Thyroid gland (tissue), 4 donors: ENCODE measurements at regions not wholly inside any gene's neighbourhood (a gene's known extent, or its start where the extent isn't known, plus 50 kb on each side); places are given as distances from the start of the nearest gene placed in this dataset.

ENCODE experiments used
- DNase-seq, 2 donors: peaks; one replicate each; pipeline ENCODE4 v3.0.0-alpha.2; 2019
- H3K27ac ChIP-seq, 3 donors: fragments of 200-600 bp; sonication (generic); 1 replicate in 2 of 3; 2 replicates in 1 of 3; pipeline ENCODE4 v1.5.1; 2016 to 2019; ENCODE audit warnings: mild to moderate bottlenecking in 1 of 3, moderate library complexity in 1 of 3
- H3K27me3 ChIP-seq: fragments of 200-600 bp; sonication (generic); one replicate; pipeline ENCODE4 v1.5.1; 2019
- H3K36me3 ChIP-seq, 2 donors: fragments of 200-600 bp; sonication (generic); one replicate each; pipeline ENCODE4 v1.5.1; 2016 to 2019
- H3K4me1 ChIP-seq, 2 donors: fragments of 200-600 bp; sonication (generic); one replicate each; pipeline ENCODE4 v1.5.1; 2017 to 2019
- H3K4me3 ChIP-seq, 3 donors: fragments of 200-600 bp; sonication (generic); replicated peaks in 1 of 3; 1 replicate in 2 of 3; 2 replicates in 1 of 3; pipeline ENCODE4 v1.5.1; 2016; ENCODE audit warnings: mild to moderate bottlenecking in 1 of 3
- H3K9me3 ChIP-seq: fragments of 200-600 bp; sonication (generic); one replicate; pipeline ENCODE4 v1.5.1; 2017
- CTCF ChIP-seq, 6 experiments: fragments of 200-600 bp in 3 of 6; fragments of 450-650 bp in 3 of 6; sonication (generic) in 3 of 6; IDR thresholded peaks; one replicate each; pipeline ENCODE4 v1.5.1; 2016 to 2019; ENCODE audit warnings: antibody characterized with exemption in 6 of 6, mild to moderate bottlenecking in 2 of 6, inconsistent platforms in 1 of 6, moderate library complexity in 1 of 6
- POLR2A ChIP-seq, 2 donors: fragments of 450-650 bp; IDR thresholded peaks; one replicate each; pipeline ENCODE4 v1.6.1; 2017; ENCODE audit warnings: antibody characterized with exemption in 2 of 2, mild to moderate bottlenecking in 2 of 2, moderate library complexity in 1 of 2
- WGBS, 2 donors: methylation state at CpG; one replicate each; pipeline ENCODE4 v1.1.5; 2017; 5-methylcytosine and 5-hydroxymethylcytosine counted together
- intact Hi-C: fragments of 100-400 bp; cut with DNase I; formaldehyde crosslinking; loops from one replicate; pipeline ENCODE4 v1.15.1; 2023

GRCh38 chr6:168789699-168790098, 348.7 kb downstream of the SMOC2 start:
- 83 to 85% methylated on average over 9 to 10 of the region's 10 CpGs for WGBS, 2 donors
- intact Hi-C loops = no loop called here

GRCh38 chr6:168785720-168786511, 344.9 kb downstream of the SMOC2 start:
- H3K9me3 ChIP-seq = no peaks in the 10 kb centered on the region
- intact Hi-C loops = no loop called here
- 68 to 78% methylated on average over 10 of the region's 10 CpGs for WGBS, 2 donors
- no peak overlapping the region for H3K27ac ChIP-seq
- no peaks in the 10 kb centered on the region for H3K36me3 ChIP-seq
- DNase-seq = no peak
- no peak for TF ChIP-seq CTCF (IDR thresholded peaks at IDR 0.05)
- TF ChIP-seq POLR2A (IDR thresholded peaks at IDR 0.05) = no peak
- H3K27me3 ChIP-seq = no peaks in the 10 kb centered on the region
- no peaks in the 10 kb centered on the region for H3K4me1 ChIP-seq
- H3K4me3 ChIP-seq = no peak overlapping the region

More at GRCh38 chr6:168789699-168790098, 348.7 kb downstream of the SMOC2 start:
- H3K36me3 ChIP-seq = no peaks in the 10 kb centered on the region
- H3K27ac ChIP-seq = no peak overlapping the region
- H3K27me3 ChIP-seq = no peaks in the 10 kb centered on the region
- DNase-seq = no peak
- H3K4me3 ChIP-seq = no peak overlapping the region
- TF ChIP-seq CTCF (IDR thresholded peaks at IDR 0.05) = no peak
- TF ChIP-seq POLR2A (IDR thresholded peaks at IDR 0.05) = no peak
- H3K9me3 ChIP-seq = no peaks in the 10 kb centered on the region
- no peaks in the 10 kb centered on the region for H3K4me1 ChIP-seq

GRCh38 chr6:168784426-168784825, 343.4 kb downstream of the SMOC2 start:
- TF ChIP-seq CTCF (IDR thresholded peaks at IDR 0.05) = no peak
- TF ChIP-seq POLR2A (IDR thresholded peaks at IDR 0.05) = no peak
- intact Hi-C loops = no loop called here

GRCh38 chr6:168783720-168784119, 342.7 kb downstream of the SMOC2 start:
- Histone ChIP-seq H3K27ac (no peak overlapping the region), H3K4me3 (no peak overlapping the region), H3K36me3 (no peaks in the 10 kb centered on the region), H3K4me1 (no peaks in the 10 kb centered on the region), H3K27me3 (no peaks in the 10 kb centered on the region), H3K9me3 (no peaks in the 10 kb centered on the region)
- WGBS, 2 donors = 85 to 88% methylated on average over 11 of the region's 11 CpGs
- TF ChIP-seq POLR2A (IDR thresholded peaks at IDR 0.05) (no peak), CTCF (IDR thresholded peaks at IDR 0.05) (no peak)
- DNase-seq = no peak
- intact Hi-C loops = no loop called here

More at GRCh38 chr6:168784426-168784825, 343.4 kb downstream of the SMOC2 start:
- 79 to 86% methylated on average over 14 of the region's 14 CpGs for WGBS, 2 donors
- no peaks in the 10 kb centered on the region for H3K36me3 ChIP-seq
- no peak overlapping the region for H3K4me3 ChIP-seq
- no peak for DNase-seq
- H3K27ac ChIP-seq = no peak overlapping the region
- no peaks in the 10 kb centered on the region for H3K9me3 ChIP-seq
- no peaks in the 10 kb centered on the region for H3K4me1 ChIP-seq
- H3K27me3 ChIP-seq = no peaks in the 10 kb centered on the region

- 73 to 74% methylated on average over 13 to 18 of the region's 18 CpGs for WGBS, 2 donors
- TF ChIP-seq CTCF (IDR thresholded peaks at IDR 0.05) = no peak
- no peak for TF ChIP-seq POLR2A (IDR thresholded peaks at IDR 0.05)
- Histone ChIP-seq H3K4me1 (no peaks in the 10 kb centered on the region), H3K27ac (no peak overlapping the region), H3K4me3 (no peak overlapping the region), H3K27me3 (no peaks in the 10 kb centered on the region), H3K9me3 (no peaks in the 10 kb centered on the region), H3K36me3 (no peaks in the 10 kb centered on the region)
- DNase-seq = no peak
- intact Hi-C loops = no loop called here
Observed at GRCh38 chr6:168782187-168782751, 341.3 kb downstream of the SMOC2 start.
